ENCODE measurements at regions not wholly inside any gene's neighbourhood (a gene's known extent, or its start where the extent isn't known, plus 50 kb on each side); places are given as distances from the start of the nearest gene placed in this dataset.

DNA sequence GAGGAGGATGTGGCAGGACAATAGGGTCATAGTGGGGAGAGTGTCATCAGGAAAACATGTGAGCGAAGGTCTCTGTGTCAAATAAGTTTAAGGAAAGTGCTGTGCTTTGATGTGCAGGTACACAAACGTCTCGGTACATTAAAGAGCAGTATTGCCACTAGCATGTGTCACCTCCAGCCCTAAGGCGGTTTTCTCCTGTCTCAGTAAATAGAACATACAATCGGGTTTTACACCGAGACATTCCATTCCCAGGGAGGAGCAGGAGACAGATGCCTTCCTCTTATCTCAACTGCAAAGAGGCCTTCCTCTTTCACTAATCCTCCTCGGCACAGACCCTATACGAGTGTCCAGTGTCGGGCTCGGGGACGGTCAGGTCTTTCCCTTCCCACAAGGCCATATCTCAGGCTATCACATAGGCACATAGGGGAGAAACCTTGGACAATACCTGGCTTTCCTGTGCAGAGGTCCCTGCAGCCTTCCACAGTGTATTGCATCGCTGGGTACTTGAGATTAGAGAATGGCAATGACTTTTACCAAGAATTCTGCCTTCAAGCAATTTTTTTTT lies 684.5 kb downstream of the PDHA2 start:
- no peak overlapping the region for H3K4me3 Mint-ChIP-seq
- H3K27ac Mint-ChIP-seq: no peak overlapping the region
- intact Hi-C loops (cut with micrococcal nuclease): no loop called here
- Histone ChIP-seq H3K4me3 (ENCODE audit: low read length) (no peak overlapping the region), H3K9me3 (ENCODE audit: control insufficient read depth in 2 of 3, low read length in 3 of 3) (no peaks in the 10 kb centered on the region), H3K4me1 (ENCODE audit: control insufficient read depth in 2 of 2, insufficient read depth in 2 of 2, low read length in 2 of 2) (no peaks in the 10 kb centered on the region), H3K36me3 (ENCODE audit: control insufficient read depth in 2 of 3, insufficient read depth in 3 of 3, low read length in 3 of 3) (no peaks in the 10 kb centered on the region), H3K27ac (ENCODE audit: low read depth, low read length) (no peak overlapping the region), H3K27me3 (ENCODE audit: control insufficient read depth in 2 of 2, insufficient read depth in 2 of 2, low read length in 2 of 2) (no peaks in the 10 kb centered on the region)
- no peak for ATAC-seq
- POLR2A ChIA-PET: no interaction called here
- CTCF ChIA-PET: no interaction called here
- no peaks in the 10 kb centered on the region for H3K4me1 Mint-ChIP-seq
- H3K9me3 Mint-ChIP-seq: peaks cover 0 to 7% (median 2%) of the 10 kb centered on the region in 11 donors
- H3K36me3 Mint-ChIP-seq: no peaks in the 10 kb centered on the region
- no peak for DNase-seq
- H3K27me3 Mint-ChIP-seq: no peaks in the 10 kb centered on the region

GRCh38 chr4:96525898-96526297 lies 686.0 kb downstream of the PDHA2 start:
- ChIA-PET POLR2A (no interaction called here), CTCF (no interaction called here)
- Histone ChIP-seq H3K36me3 (ENCODE audit: control insufficient read depth in 2 of 3, insufficient read depth in 3 of 3, low read length in 3 of 3) (no peaks in the 10 kb centered on the region), H3K27ac (ENCODE audit: low read depth, low read length) (no peak overlapping the region), H3K4me1 (ENCODE audit: control insufficient read depth in 2 of 2, insufficient read depth in 2 of 2, low read length in 2 of 2) (no peaks in the 10 kb centered on the region), H3K9me3 (ENCODE audit: control insufficient read depth in 2 of 3, low read length in 3 of 3) (no peaks in the 10 kb centered on the region), H3K4me3 (ENCODE audit: low read length) (no peak overlapping the region), H3K27me3 (ENCODE audit: control insufficient read depth in 2 of 2, insufficient read depth in 2 of 2, low read length in 2 of 2) (no peaks in the 10 kb centered on the region)
- DNase-seq: no peak
- H3K27ac Mint-ChIP-seq: no peak overlapping the region
- no peaks in the 10 kb centered on the region for H3K27me3 Mint-ChIP-seq
- H3K9me3 Mint-ChIP-seq: peaks cover 0 to 8% (median 0%) of the 10 kb centered on the region in 11 donors
- no peak overlapping the region for H3K4me3 Mint-ChIP-seq
- no peaks in the 10 kb centered on the region for H3K36me3 Mint-ChIP-seq
- ATAC-seq: no peak
- intact Hi-C loops (cut with micrococcal nuclease): no loop called here
- H3K4me1 Mint-ChIP-seq: no peaks in the 10 kb centered on the region

- intact Hi-C loops (cut with micrococcal nuclease): no loop called here
- Mint-ChIP-seq H3K27me3 (no peaks in the 10 kb centered on the region), H3K4me3 (no peak overlapping the region), H3K9me3 (peaks cover 0 to 6% (median 0%) of the 10 kb centered on the region in 11 donors), H3K36me3 (no peaks in the 10 kb centered on the region), H3K4me1 (no peaks in the 10 kb centered on the region), H3K27ac (no peak overlapping the region)
- no peaks in the 10 kb centered on the region for H3K36me3 ChIP-seq (ENCODE audit: control insufficient read depth in 2 of 3, insufficient read depth in 3 of 3, low read length in 3 of 3)
- no peak overlapping the region for H3K4me3 ChIP-seq (ENCODE audit: low read length)
- ATAC-seq (no peak), DNase-seq (no peak)
- no peaks in the 10 kb centered on the region for H3K4me1 ChIP-seq (ENCODE audit: control insufficient read depth in 2 of 2, insufficient read depth in 2 of 2, low read length in 2 of 2)
- no peaks in the 10 kb centered on the region for H3K9me3 ChIP-seq (ENCODE audit: control insufficient read depth in 2 of 3, low read length in 3 of 3)
- no peak overlapping the region for H3K27ac ChIP-seq (ENCODE audit: low read depth, low read length)
- no peaks in the 10 kb centered on the region for H3K27me3 ChIP-seq (ENCODE audit: control insufficient read depth in 2 of 2, insufficient read depth in 2 of 2, low read length in 2 of 2)
- POLR2A ChIA-PET: no interaction called here
- CTCF ChIA-PET: no interaction called here
Measured at GRCh38 chr4:96526625-96527024, 686.7 kb downstream of the PDHA2 start.

DNA sequence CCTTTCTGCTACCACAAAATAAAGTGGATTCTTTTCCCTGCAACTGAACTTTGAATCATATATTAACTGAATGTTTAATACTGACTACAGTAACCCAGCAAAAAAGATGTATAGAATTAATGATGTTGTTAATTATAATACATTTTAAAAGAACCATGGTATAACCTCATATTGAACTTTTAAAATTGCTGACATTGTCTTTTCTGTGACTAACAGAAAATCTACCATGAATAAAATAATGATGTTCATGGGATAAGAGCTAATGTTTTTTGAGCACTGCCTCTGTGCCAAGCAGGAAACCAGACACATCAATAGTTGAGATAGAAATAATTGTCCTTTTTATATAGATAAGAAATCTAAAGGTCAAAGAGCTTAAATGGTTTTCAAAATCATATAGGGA lies 691.9 kb downstream of the PDHA2 start:
- peaks cover 0 to 3% (median 0%) of the 10 kb centered on the region in 5 donors for H3K36me3 Mint-ChIP-seq
- no peaks in the 10 kb centered on the region for H3K27me3 Mint-ChIP-seq
- no peaks in the 10 kb centered on the region for H3K4me1 ChIP-seq (ENCODE audit: control insufficient read depth in 2 of 2, insufficient read depth in 2 of 2, low read length in 2 of 2)
- no peak overlapping the region for H3K4me3 ChIP-seq (ENCODE audit: low read length)
- ChIA-PET CTCF (no interaction called here), POLR2A (no interaction called here)
- no peak for ATAC-seq
- no peaks in the 10 kb centered on the region for H3K36me3 ChIP-seq (ENCODE audit: control insufficient read depth in 2 of 3, insufficient read depth in 3 of 3, low read length in 3 of 3)
- peaks cover 0 to 15% (median 7%) of the 10 kb centered on the region in 11 donors for H3K9me3 Mint-ChIP-seq
- H3K9me3 ChIP-seq (ENCODE audit: control insufficient read depth in 2 of 3, low read length in 3 of 3): no peaks in the 10 kb centered on the region
- H3K27ac Mint-ChIP-seq: no peak overlapping the region
- DNase-seq: no peak
- no peak overlapping the region for H3K4me3 Mint-ChIP-seq
- no peaks in the 10 kb centered on the region for H3K27me3 ChIP-seq (ENCODE audit: control insufficient read depth in 2 of 2, insufficient read depth in 2 of 2, low read length in 2 of 2)
- H3K27ac ChIP-seq (ENCODE audit: low read depth, low read length): no peak overlapping the region
- H3K4me1 Mint-ChIP-seq: peaks cover 0 to 1% (median 0%) of the 10 kb centered on the region in 7 donors
- intact Hi-C loops (cut with micrococcal nuclease): no loop called here

DNA sequence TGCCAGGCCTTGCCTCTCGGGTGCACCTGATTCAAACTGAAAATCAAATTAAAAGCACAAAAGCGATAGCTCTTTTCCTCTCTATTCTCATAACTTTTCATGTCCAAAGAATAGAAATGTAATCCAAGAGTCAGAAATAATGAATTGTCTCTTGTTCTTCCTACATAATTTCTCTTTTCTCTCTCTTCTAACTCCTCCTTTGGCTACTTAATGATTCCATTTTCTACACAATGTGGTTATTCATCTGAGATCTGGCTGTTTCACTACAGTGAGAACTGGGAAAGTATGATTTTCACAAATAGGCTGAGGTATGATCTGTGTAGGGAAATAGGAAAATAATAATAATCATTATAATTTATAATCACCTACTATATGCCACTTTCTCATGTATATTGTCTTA lies 703.5 kb downstream of the PDHA2 start:
- DNase-seq (no peak), ATAC-seq (no peak)
- H3K4me1 Mint-ChIP-seq: no peaks in the 10 kb centered on the region
- H3K27me3 ChIP-seq (ENCODE audit: control insufficient read depth in 2 of 2, insufficient read depth in 2 of 2, low read length in 2 of 2): no peaks in the 10 kb centered on the region
- peaks cover 0 to 11% (median 2%) of the 10 kb centered on the region in 11 donors for H3K9me3 Mint-ChIP-seq
- no peaks in the 10 kb centered on the region for H3K36me3 Mint-ChIP-seq
- H3K27ac ChIP-seq (ENCODE audit: low read depth, low read length): no peak overlapping the region
- no peaks in the 10 kb centered on the region for H3K36me3 ChIP-seq (ENCODE audit: control insufficient read depth in 2 of 3, insufficient read depth in 3 of 3, low read length in 3 of 3)
- no peak overlapping the region for H3K27ac Mint-ChIP-seq
- ChIA-PET CTCF (no interaction called here), POLR2A (no interaction called here)
- no peaks in the 10 kb centered on the region for H3K4me1 ChIP-seq (ENCODE audit: control insufficient read depth in 2 of 2, insufficient read depth in 2 of 2, low read length in 2 of 2)
- no peak overlapping the region for H3K4me3 Mint-ChIP-seq
- H3K27me3 Mint-ChIP-seq: no peaks in the 10 kb centered on the region
- H3K4me3 ChIP-seq (ENCODE audit: low read length): no peak overlapping the region
- intact Hi-C loops (cut with micrococcal nuclease): no loop called here
- H3K9me3 ChIP-seq (ENCODE audit: control insufficient read depth in 2 of 3, low read length in 3 of 3): no peaks in the 10 kb centered on the region

- POLR2A ChIA-PET: no interaction called here
- no peak overlapping the region for H3K27ac Mint-ChIP-seq
- Histone ChIP-seq H3K4me1 (ENCODE audit: control insufficient read depth in 2 of 2, insufficient read depth in 2 of 2, low read length in 2 of 2) (no peaks in the 10 kb centered on the region), H3K36me3 (ENCODE audit: control insufficient read depth in 2 of 3, insufficient read depth in 3 of 3, low read length in 3 of 3) (no peaks in the 10 kb centered on the region), H3K9me3 (ENCODE audit: control insufficient read depth in 2 of 3, low read length in 3 of 3) (no peaks in the 10 kb centered on the region), H3K27me3 (ENCODE audit: control insufficient read depth in 2 of 2, insufficient read depth in 2 of 2, low read length in 2 of 2) (no peaks in the 10 kb centered on the region), H3K27ac (ENCODE audit: low read depth, low read length) (no peak overlapping the region), H3K4me3 (ENCODE audit: low read length) (no peak overlapping the region)
- no peaks in the 10 kb centered on the region for H3K27me3 Mint-ChIP-seq
- intact Hi-C loops (cut with micrococcal nuclease): no loop called here
- H3K4me1 Mint-ChIP-seq: no peaks in the 10 kb centered on the region
- CTCF ChIA-PET: no interaction called here
- H3K4me3 Mint-ChIP-seq: no peak overlapping the region
- ATAC-seq (no peak), DNase-seq (no peak)
- no peaks in the 10 kb centered on the region for H3K36me3 Mint-ChIP-seq
- peaks cover 0 to 6% (median 0%) of the 10 kb centered on the region in 11 donors for H3K9me3 Mint-ChIP-seq
Measured at GRCh38 chr4:96558466-96558865, 718.6 kb downstream of the PDHA2 start.

DNA sequence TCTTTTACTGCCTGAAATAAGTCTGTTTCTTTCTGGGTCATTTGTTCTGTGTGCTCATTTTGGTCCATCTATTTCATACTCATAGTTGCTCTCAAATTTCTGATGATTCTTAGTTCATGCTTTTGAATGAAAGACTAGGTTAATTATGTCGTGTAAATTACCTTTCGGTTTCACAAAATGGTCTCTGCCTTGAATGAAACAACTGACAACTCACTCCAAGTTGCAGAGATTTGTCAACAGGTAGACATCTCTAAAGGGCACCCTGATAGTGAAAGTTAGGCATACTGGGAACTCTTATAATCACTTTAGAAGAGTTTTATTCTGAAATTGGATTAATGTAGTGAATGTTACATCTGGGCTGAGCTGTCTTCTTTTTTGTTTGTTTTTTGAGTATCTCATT lies 726.9 kb downstream of the PDHA2 start:
- Mint-ChIP-seq H3K4me1 (no peaks in the 10 kb centered on the region), H3K9me3 (peaks cover 0 to 8% (median 0%) of the 10 kb centered on the region in 11 donors), H3K4me3 (no peak overlapping the region), H3K27ac (no peak overlapping the region), H3K36me3 (no peaks in the 10 kb centered on the region), H3K27me3 (no peaks in the 10 kb centered on the region)
- Histone ChIP-seq H3K36me3 (ENCODE audit: control insufficient read depth in 2 of 3, insufficient read depth in 3 of 3, low read length in 3 of 3) (no peaks in the 10 kb centered on the region), H3K4me3 (ENCODE audit: low read length) (no peak overlapping the region), H3K4me1 (ENCODE audit: control insufficient read depth in 2 of 2, insufficient read depth in 2 of 2, low read length in 2 of 2) (no peaks in the 10 kb centered on the region), H3K27me3 (ENCODE audit: control insufficient read depth in 2 of 2, insufficient read depth in 2 of 2, low read length in 2 of 2) (no peaks in the 10 kb centered on the region), H3K27ac (ENCODE audit: low read depth, low read length) (no peak overlapping the region), H3K9me3 (ENCODE audit: control insufficient read depth in 2 of 3, low read length in 3 of 3) (no peaks in the 10 kb centered on the region)
- ChIA-PET POLR2A (no interaction called here), CTCF (no interaction called here)
- intact Hi-C loops (cut with micrococcal nuclease): no loop called here
- DNase-seq (no peak), ATAC-seq (no peak)

Measured in naive thymus-derived CD4-positive, alpha-beta T cell (primary cell).